ENCODE measurements at regions not wholly inside any gene's neighbourhood (a gene's known extent, or its start where the extent isn't known, plus 50 kb on each side); places are given as distances from the start of the nearest gene placed in this dataset.

- TF ChIP-seq CREM (IDR thresholded peaks at IDR 0.05; ENCODE audit: low read depth): no peak
- no peak for TF ChIP-seq POLR2A (IDR thresholded peaks at IDR 0.05; ENCODE audit: low read depth, low read length)
Observed at GRCh38 chrX:18042776-18043175, 177.9 kb downstream of the BEND2 start.
